Umbilical cord (tissue), 1 donor: ENCODE measurements at regions not wholly inside any gene's neighbourhood (a gene's known extent, or its start where the extent isn't known, plus 50 kb on each side); places are given as distances from the start of the nearest gene placed in this dataset.
"Not testable (repeated sequence)": the region's sequence is repeated elsewhere in the genome, so short reads cannot be mapped to it uniquely, and the experiment has no call there.

Source experiments
- DNase-seq: peaks from one replicate; pipeline ENCODE4 v3.0.0-alpha.2; 2015; ENCODE audit warnings: low spot score

GRCh38 chr20:59460352-59460751 is 144.0 kb upstream of the PHACTR3 start:
- no peak for DNase-seq

GRCh38 chr20:59461526-59461925 is 142.8 kb upstream of the PHACTR3 start:
- no peak for DNase-seq

GRCh38 chr20:59462249-59462648 is 142.1 kb upstream of the PHACTR3 start:
- no peak for DNase-seq

- DNase-seq: no peak
These were observed 140.8 kb upstream of the PHACTR3 start for GRCh38 chr20:59463541-59463940.

GRCh38 chr20:59466107-59466815 is 138.1 kb upstream of the PHACTR3 start:
- DNase-seq: no peak

- no peak for DNase-seq
These were observed 135.5 kb upstream of the PHACTR3 start for GRCh38 chr20:59468831-59469230.

GRCh38 chr20:59469267-59470252 is 134.8 kb upstream of the PHACTR3 start:
- no peak for DNase-seq

GRCh38 chr20:59470521-59470920 is 133.8 kb upstream of the PHACTR3 start:
- no peak for DNase-seq

GRCh38 chr20:59471653-59472421 is 132.5 kb upstream of the PHACTR3 start:
- DNase-seq: no peak

- DNase-seq: no peak
These were observed 130.6 kb upstream of the PHACTR3 start for GRCh38 chr20:59473742-59474141.

- no peak for DNase-seq
These were observed 123.3 kb upstream of the PHACTR3 start for GRCh38 chr20:59481067-59481466.

GRCh38 chr20:59481477-59482018 is 122.8 kb upstream of the PHACTR3 start:
- no peak for DNase-seq

GRCh38 chr20:59482351-59483187 is 121.8 kb upstream of the PHACTR3 start:
- DNase-seq: no peak

GRCh38 chr20:59483481-59483880 is 120.9 kb upstream of the PHACTR3 start:
- DNase-seq: no peak

- DNase-seq: no peak
These were observed 120.1 kb upstream of the PHACTR3 start for GRCh38 chr20:59484228-59484627.

GRCh38 chr20:59485576-59486454 is 118.5 kb upstream of the PHACTR3 start:
- DNase-seq: no peak

- not testable (repeated sequence) for DNase-seq
These were observed 115.9 kb upstream of the PHACTR3 start for GRCh38 chr20:59488459-59488858.

- DNase-seq: not testable (repeated sequence)
These were observed 113.9 kb upstream of the PHACTR3 start for GRCh38 chr20:59490196-59491004.

GRCh38 chr20:59491884-59492283 is 112.5 kb upstream of the PHACTR3 start:
- no peak for DNase-seq
